ENCODE measurements at regions not wholly inside any gene's neighbourhood (a gene's known extent, or its start where the extent isn't known, plus 50 kb on each side); places are given as distances from the start of the nearest gene placed in this dataset.
"Not testable (repeated sequence)": the region's sequence is repeated elsewhere in the genome, so short reads cannot be mapped to it uniquely, and the experiment has no call there.

GRCh38 chr4:33626221-33626620, 2618.1 kb downstream of the ARAP2 start:
- DNase-seq: no peak

- DNase-seq: no peak
Observed at GRCh38 chr4:33628296-33628695, 2616.0 kb downstream of the ARAP2 start.

GRCh38 chr4:33649015-33649414, 2595.3 kb downstream of the ARAP2 start:
- DNase-seq: no peak

- DNase-seq: no peak
Observed at GRCh38 chr4:33649471-33649870, 2594.8 kb downstream of the ARAP2 start.

GRCh38 chr4:33650036-33650435, 2594.3 kb downstream of the ARAP2 start:
- DNase-seq: no peak

- no peak for DNase-seq
Observed at GRCh38 chr4:33658971-33659370, 2585.3 kb downstream of the ARAP2 start.

GRCh38 chr4:33661636-33662035, 2582.7 kb downstream of the ARAP2 start:
- DNase-seq: no peak

GRCh38 chr4:33685939-33686338, 2558.4 kb downstream of the ARAP2 start:
- DNase-seq: no peak

GRCh38 chr4:33696041-33696440, 2548.3 kb downstream of the ARAP2 start:
- DNase-seq: no peak

GRCh38 chr4:33696586-33696985, 2547.7 kb downstream of the ARAP2 start:
- DNase-seq: no peak

GRCh38 chr4:33709247-33709646, 2535.1 kb downstream of the ARAP2 start:
- DNase-seq: no peak

GRCh38 chr4:33711826-33712225, 2532.5 kb downstream of the ARAP2 start:
- DNase-seq: no peak

- DNase-seq: no peak
Observed at GRCh38 chr4:33714971-33715370, 2529.3 kb downstream of the ARAP2 start.

GRCh38 chr4:33715841-33716395, 2528.4 kb downstream of the ARAP2 start:
- DNase-seq: no peak

- DNase-seq: no peak
Observed at GRCh38 chr4:33722254-33722653, 2522.1 kb downstream of the ARAP2 start.

- no peak for DNase-seq
Observed at GRCh38 chr4:33722800-33723516, 2521.4 kb downstream of the ARAP2 start.

- DNase-seq: no peak
Observed at GRCh38 chr4:33724685-33725084, 2519.6 kb downstream of the ARAP2 start.

GRCh38 chr4:33725861-33726260, 2518.5 kb downstream of the ARAP2 start:
- no peak for DNase-seq

GRCh38 chr4:33737726-33738125, 2506.6 kb downstream of the ARAP2 start:
- DNase-seq: no peak

- DNase-seq: no peak
Observed at GRCh38 chr4:33739884-33740632, 2504.3 kb downstream of the ARAP2 start.

GRCh38 chr4:33740871-33741270, 2503.4 kb downstream of the ARAP2 start:
- not testable (repeated sequence) for DNase-seq

GRCh38 chr4:33746979-33747378, 2497.3 kb downstream of the ARAP2 start:
- DNase-seq: no peak

- no peak for DNase-seq
Observed at GRCh38 chr4:33751050-33751449, 2493.3 kb downstream of the ARAP2 start.

GRCh38 chr4:33772582-33772981, 2471.7 kb downstream of the ARAP2 start:
- DNase-seq: no peak
